ENCODE measurements at regions not wholly inside any gene's neighbourhood (a gene's known extent, or its start where the extent isn't known, plus 50 kb on each side); places are given as distances from the start of the nearest gene placed in this dataset.

DNA sequence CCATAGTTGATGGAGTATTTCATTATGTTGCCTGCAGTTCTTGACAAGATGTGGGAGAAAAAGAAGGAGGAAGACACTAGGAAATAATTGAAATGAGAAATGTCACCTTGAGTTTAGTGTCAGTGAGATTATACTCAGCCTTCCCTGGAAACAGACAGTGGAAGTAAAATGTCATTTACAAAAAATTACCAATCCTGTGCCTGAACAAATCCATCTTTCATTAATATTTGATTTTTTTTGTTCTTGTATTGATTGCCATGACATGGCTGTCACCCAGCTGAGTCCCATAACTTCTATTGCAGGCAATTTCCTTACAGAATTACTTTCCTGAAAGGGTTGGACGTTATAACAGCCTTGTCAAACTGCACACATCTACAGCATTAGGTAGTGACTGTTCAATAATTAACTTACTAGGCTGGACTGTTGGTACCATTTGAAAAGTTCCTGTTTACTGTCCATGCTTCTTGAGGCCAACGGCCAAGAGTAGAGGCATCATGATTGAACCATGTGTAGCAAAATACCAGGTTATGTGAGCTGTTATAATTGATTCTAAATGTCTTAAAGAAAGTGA lies 572.2 kb upstream of the LMCD1 start:
- TF ChIP-seq, protein P1, sequence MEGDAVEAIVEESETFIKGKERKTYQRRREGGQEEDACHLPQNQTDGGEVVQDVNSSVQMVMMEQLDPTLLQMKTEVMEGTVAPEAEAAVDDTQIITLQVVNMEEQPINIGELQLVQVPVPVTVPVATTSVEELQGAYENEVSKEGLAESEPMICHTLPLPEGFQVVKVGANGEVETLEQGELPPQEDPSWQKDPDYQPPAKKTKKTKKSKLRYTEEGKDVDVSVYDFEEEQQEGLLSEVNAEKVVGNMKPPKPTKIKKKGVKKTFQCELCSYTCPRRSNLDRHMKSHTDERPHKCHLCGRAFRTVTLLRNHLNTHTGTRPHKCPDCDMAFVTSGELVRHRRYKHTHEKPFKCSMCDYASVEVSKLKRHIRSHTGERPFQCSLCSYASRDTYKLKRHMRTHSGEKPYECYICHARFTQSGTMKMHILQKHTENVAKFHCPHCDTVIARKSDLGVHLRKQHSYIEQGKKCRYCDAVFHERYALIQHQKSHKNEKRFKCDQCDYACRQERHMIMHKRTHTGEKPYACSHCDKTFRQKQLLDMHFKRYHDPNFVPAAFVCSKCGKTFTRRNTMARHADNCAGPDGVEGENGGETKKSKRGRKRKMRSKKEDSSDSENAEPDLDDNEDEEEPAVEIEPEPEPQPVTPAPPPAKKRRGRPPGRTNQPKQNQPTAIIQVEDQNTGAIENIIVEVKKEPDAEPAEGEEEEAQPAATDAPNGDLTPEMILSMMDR (conservative IDR thresholded peaks at IDR 0.05; ENCODE audit: low read length): no peak
- TF ChIP-seq EZH2phosphoT487 (IDR thresholded peaks at IDR 0.05; ENCODE audit: borderline replicate concordance, low read depth, low read length): no peak

All from OCI-LY7 (cell line).